Effector CD8-positive, alpha-beta T cell (primary cell): ENCODE measurements at regions not wholly inside any gene's neighbourhood (a gene's known extent, or its start where the extent isn't known, plus 50 kb on each side); places are given as distances from the start of the nearest gene placed in this dataset.
"Not testable (repeated sequence)": the region's sequence is repeated elsewhere in the genome, so short reads cannot be mapped to it uniquely, and the experiment has no call there.

Experiments used
- DNase-seq: peaks from one replicate; lab custom pipeline; 2025; lab: John Stamatoyannopoulos, UW

DNA sequence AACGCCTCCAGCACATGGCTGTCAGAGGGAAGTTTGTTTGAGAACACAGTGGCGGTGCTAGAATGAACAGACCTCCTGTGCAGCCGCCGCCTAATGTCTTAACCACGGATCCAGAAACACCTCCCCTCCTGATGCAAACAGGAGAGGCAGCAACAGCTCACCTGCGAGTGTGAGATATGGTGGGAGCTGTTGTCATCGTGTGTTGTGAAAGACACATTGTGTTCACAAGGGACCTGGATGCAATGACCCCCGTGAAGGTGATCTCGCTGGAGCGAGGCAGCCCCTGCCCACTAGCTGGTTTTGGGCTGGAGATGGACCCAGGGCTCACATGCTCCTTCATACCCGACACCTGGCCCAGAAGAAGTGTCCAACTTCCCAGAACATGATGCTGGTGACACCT lies 315.3 kb upstream of the C1orf174 start:
- no peak for DNase-seq

DNA sequence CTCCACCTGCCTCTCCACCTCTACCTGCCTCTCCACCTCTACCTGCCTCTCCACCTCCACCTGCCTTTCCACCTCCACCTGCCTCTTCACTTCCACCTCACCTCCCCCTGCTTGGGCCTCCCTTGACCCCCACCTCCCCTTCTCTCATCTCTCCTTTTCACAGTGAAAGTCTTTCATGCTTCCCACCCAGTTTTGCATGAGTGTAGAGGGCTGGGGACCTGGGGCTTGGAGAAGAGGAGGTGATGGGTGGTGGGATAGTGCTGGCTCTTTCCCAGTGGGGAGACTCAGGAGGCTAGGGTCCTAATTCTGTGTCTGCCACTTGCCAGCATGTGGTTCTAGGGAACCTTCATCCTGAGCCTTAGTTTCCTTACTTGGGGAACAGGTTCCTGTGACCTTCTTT lies 316.2 kb upstream of the C1orf174 start:
- no peak for DNase-seq

DNA sequence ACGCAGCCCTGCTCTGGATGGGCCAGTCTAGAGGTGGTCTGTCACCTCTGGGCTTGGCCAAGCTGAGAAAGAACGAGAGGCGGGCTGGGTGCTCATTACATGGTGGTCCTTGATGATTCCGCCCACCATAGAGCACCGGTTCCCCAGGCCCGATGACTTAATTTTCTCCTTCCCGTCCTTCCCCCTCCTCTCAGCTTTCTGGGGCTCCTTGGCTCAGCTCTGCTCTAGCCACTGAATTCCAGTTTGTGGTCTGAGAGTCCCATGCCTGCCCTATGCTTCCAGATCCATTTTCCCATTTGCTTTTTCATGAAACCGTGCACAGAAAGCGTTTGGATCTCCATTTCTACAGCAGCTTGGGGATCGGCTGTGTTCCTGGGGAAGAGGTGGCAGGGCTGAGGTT lies 318.5 kb upstream of the C1orf174 start:
- DNase-seq, result no peak

DNA sequence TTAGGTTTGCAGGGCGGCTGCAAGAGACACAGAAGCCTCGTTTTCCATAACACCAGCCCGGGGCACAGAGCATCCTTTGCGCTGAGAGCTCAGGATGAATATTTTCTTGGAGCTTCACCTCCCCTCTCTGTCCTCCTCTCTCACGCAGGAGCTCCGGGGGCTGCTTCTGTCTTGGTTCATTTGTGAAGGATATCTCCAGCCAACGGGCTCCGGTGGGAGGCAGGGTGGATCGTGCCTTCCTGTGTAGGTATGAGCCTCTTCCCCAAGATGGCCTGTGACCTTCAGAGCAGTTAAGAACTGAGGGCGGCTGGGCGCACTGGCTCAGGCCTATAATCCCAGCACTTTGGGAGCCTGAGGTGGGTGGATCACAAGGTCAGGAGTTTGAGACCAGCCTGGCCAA lies 319.0 kb upstream of the C1orf174 start:
- DNase-seq, result no peak

DNA sequence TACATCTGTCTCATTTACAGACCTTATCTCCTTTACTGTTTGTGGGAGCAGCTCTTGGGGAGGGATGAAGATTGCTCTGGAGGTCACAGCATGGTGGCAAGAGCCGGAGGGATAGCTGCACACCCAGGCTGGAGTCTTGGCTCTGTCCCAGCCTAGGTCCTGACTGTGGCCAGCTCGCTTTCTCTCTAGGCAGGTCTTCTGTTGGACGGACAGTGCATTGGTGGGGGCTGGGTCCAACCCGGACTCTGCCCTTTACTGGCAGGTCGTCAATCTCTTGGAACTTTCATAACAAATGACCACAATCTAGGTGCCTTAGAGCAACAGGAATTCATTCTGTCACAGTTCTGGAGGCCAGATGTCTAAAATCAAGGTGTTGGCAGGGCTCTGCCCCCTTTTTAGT lies 319.8 kb upstream of the C1orf174 start:
- DNase-seq, result no peak

DNA sequence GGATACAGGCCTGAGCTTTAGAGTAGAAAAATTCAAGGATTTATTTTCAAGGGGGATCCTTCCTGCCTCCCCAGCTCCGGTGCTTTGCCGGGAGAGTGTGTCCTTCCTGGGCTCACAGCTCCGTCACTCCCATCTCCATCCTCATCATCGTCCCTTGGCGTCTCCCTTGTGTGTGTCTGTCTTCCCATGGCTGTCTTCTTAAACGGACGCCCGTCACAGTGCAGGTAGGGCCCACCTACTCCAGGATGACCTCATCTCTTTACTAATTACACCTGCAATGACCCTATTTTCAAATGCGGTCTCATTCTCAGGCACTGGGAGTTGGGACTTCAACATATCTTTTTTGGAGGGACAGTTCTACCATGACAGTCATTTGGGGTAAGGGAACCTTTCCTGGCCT lies 320.3 kb upstream of the C1orf174 start:
- no peak for DNase-seq

DNA sequence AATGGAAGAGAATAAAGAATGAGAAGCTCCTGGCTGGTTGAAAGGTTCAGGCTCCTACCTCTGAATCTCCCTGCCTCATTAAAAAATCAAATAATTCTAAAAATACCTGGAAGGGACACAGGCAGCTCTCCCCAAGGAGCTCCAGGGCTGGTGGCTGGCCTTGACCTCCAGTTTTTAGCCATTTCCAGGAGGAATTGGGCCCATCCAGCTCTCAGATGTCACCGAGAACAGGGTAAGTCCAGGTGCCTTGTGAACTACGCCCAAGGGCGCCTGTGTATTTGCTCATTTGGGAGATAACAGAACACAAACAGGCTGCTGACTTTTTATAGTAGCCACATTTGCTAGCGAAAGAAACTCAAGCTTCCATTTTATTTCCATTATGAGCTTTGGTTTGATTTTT lies 321.0 kb upstream of the C1orf174 start:
- no peak for DNase-seq

DNA sequence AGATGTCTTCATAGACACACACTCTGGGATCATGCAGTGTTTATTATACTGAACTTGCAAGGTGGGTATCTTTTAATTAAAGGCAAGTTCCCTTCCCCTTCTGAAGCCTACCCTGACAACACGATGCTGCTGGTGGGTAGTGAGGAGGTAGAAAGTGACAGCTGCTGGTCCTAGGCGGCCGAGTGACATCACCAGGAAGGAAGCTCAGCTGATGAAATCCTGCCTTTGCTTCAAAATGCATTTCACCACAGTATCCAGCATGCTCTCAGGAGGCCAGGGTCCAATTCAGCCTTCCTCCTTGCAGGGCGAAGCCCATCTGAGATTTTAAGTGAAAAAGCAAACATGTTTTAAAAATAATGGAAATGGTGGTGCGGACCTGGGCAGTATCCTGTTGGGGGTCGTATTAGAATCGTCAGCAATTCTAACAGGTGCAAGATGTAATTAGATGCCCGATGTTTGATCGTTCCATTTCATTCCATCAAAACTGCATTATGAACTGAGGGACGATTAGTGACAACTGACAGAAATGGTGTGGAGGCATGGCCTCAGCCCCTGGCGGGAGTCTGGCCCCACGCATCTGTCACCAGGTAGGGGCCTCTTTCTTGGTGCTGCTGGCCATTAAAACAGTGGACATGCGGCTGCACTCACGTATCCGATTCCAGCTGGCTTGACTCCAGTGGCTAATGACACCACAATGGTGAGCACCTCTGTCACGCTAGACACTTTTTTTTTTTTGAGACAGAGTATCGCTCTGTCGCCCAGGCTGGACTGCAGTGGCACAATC lies 324.8 kb upstream of the C1orf174 start:
- DNase-seq, result no peak

DNA sequence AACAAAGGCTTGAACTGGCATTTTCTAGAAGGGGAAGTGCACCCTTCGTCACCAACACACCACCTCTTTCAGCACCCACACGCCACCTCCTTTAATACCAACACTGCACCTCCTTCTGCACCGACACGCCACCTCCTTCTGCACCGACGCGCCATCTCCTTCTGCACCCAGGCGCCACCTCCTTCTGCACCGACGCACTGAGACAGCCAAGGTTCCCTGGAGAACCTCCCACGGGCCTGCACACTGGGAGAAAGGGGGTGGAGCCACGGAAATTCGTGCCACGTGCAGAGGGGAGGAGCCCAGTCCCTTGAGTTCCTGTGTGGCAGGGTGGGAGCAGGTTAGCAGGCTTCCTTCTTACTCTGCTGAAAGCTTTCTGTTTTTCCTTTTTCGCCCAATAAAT lies 327.9 kb upstream of the C1orf174 start:
- DNase-seq, result no peak

DNA sequence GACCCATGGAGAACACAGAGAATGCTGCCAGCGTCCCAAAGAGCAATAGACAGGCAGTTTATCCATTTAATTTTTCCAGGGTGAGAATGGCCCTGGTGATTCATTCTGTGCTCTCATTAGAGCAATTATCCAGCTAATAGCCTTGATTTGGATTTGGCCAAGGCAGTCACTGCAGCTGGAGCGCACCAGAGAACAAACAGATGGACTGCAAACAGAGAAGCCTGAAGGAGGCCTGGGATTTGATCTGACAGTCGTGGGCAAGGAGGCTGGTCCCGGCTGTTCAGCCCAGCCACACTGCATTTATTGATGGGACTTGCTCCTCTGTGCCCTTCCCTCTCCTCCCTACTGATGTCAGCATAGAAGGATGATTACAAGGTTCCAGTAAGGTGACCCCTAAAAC lies 353.9 kb upstream of the C1orf174 start:
- DNase-seq, result no peak

DNA sequence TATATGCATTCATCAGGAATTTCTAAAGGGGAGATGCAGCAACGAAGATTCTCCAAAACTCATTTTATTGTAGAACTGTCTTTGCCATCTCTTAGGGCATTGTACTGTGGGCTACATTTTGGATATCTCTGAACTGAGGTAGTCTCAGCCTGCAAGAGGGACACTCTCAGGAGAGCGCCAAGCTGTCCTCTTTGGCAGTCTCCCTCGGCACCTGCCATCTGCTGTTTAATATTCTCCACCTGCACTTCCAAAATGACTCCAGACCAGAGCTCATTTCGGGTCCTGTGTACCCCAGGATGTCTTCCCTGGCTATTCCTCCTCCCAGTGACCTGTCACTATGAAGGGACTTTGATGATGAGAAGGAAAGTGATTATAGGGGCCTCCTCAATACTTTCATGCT lies 356.3 kb upstream of the C1orf174 start:
- DNase-seq, result no peak

DNA sequence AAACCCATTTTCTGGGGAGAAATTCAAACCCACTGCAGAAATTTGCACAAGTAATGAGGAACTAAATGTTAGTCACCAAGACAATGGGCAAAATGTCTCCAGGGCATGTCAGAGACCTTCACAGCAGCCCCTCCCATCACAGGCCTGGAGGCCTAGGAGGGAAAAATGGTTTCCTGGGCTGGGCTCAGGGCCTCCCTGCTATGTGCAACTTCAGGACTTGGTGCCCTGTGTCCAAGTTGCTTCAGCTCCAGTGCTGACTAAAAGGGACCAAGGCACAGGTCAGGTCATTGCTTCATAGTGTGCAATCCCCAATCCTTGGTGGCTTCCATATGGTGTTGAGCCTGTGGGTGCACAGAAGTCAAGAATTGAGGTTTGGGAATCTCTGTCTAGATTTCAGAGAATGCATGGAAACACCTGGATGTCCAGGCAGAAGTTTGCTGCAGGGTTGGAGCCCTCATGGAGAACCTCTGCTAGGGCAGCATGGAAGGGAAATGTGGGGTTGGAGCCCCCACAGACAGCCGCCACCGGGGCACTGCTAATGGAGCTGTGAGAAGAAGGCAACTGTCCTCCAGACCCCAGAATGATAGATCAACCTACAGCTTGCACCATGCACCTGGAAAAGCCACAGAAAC lies 358.2 kb upstream of the C1orf174 start:
- DNase-seq, result not testable (repeated sequence)

DNA sequence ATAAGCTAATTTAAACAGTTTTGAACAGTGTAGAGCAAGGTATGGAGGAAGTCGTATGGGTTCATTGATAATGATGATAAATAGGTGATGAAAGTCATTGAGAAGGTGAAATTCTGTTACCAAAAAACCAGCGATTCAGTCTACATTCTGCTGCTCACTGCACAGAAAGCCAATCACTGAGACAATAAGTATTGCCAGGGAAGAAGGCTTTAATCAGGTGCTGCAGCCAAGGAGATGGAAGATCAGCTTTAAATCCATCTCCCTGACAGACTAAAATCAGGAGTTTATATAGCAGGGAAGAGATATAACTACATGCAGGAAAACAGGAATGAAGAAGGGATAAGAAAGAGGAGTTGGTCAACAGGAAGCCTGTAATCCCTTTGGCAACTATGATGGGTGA lies 361.3 kb upstream of the C1orf174 start:
- DNase-seq, result no peak

DNA sequence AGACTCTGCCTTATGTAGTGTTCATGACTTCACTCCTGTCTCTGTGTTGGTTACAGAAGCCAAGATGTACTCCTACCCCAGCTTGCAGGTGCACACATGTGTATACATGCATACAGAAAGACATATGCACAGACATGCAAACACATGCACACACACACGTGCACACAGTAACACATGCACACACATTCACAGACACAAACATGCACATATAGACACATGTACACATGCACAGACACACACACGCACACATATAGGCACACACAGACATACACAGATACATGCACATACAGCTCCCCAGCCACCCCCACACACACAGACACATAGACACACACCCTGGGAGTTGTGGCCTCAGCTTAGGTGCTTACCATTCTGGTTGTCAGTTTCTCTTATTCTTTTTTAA lies 362.6 kb upstream of the C1orf174 start:
- no peak for DNase-seq

DNA sequence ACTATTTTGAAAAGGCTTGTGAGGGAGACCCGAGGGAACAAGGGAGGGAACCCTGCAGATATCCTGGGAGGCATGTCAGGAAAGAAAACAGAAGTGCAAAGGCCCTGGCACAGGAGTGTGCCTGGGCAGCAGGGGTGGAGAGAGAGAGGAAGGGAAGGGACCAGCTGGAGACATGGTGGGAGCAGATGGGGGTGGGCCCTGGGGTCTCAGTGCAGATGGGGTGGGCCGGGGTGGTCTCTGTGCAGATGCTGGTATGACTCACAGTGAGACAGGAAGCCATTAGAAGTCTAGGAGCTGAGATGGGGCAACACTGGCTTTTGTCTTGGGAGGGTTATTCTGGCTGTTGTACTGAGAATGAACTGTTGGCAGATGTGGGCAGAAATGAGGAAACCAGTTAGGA lies 363.6 kb upstream of the C1orf174 start:
- DNase-seq, result no peak

DNA sequence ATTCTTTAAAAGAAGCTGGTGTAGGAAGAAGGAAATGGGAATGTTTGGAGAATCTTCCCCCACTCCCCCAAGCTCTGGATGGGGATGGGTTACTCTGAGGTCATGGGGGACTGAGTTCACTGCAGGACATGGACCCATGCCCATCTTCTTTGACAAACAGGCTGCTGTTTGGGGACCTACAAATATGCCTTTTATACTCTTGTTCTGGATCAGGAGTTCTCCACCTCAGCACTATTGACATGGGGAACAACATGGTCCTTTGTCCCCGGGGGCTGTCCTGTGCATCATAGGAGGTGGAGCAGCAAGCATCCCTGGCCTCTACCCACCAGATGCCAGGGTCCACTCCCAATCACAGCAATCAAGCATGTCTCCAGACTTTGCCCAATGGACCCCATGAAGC lies 365.8 kb upstream of the C1orf174 start:
- DNase-seq, result no peak

DNA sequence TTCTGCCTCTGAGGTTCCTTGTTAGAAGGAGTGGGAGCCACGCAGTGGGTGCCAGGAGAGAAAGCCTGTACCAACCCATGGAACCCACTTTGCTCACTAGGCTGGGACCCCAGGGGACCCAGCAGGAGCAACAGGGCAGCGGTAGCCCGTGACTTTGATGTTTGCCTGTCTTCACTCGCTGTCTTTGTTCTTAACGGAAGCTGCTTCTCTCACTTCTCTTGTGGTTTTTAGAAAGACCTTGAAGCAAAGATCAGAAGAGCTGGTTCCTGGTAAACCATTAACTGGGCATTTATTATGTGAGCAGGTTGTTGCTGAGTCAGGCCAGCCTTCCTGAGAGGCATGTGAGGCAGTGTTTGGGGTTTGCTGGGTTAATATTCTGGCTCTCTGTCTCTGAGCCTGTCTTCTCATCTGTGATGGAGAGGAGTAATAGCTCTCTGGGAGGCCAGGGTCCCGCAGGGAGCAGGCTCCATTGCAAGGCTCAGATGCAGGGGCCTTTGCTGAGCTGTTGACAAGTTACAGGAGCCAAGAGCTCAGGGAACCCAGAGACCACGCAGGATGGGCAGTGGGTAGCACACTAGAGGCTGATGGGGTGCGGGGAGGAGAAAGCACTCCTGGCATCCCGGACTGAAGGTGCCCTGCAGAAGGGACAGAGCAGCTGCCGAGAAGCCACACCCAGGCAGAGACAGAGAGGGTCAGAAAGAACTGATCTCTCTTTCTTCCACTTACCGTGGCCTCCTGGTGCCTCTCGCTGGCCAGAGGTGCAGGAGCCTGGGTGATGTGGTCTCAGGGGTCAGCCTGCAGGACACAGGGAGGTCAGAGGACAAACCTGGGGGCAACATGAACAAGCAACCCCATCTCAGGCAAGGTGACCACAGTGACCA lies 367.5 kb upstream of the C1orf174 start:
- DNase-seq, result no peak

DNA sequence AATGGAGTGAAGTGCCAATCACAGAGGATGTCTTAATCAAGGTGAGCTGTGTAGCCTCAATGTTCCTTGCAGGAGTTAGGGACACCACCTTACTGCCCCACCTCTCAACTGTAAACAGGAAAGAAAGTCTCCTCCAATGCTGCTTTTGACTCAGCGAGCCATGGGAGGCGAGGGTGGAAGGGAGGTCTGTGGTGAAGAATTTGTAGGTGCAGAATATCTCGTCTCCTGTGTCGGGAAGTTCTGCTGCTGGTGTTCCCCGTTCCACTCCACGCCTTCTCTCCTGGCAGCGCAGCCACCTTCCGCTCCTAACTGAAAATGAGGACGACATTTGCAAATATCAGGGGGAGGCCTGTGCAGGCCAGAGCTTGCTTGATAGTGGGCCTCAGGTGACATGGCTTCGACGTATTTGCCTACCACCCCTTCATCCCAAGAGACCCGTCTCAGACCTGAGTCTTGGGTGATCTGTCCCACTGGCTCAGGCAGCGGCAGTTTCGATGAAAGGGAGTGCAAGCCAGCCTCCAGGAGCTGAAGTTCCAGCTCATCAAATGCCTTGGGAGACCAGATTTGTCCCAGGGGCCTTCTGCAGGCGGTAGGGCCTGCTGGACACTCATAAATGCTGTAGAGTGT lies 368.3 kb upstream of the C1orf174 start:
- DNase-seq, result no peak

DNA sequence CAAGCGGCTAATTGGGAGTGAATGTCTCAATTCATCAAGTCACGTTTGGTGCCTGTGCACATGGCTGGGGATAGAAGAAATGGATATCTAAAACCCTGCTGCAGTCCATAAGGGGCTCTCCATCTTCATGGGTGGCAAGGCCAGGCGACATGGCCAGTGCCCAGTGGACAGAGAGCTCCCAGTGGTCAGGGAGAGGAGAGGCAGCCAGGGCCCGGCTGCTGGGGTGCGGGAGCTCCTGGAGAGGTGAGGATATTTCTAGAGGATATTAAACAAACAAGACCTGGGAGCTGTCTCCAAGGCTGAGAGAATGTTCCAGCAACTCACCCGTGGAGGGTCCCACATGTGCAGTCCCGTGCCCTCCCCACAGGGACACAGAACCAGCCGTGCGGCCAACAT lies 368.8 kb upstream of the C1orf174 start:
- no peak for DNase-seq

DNA sequence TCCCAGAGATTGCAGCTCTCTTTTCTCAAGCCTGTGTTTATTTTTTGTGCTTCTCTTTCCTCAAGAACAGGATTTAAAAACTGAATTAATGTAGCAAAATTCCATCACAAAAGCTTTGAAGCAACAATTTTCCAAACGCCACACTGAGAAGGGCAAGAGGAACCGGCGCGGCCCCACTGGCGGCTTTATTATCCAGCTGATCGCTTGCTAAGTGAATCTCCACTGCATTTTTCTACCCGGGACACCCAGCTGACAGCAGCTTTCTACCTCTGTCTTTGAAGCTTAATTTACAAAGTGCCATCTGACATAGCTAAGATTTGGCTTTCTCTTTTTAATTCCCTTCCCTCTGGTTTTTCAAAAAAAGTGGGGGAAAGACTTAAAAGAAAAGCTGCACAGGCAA lies 369.3 kb upstream of the C1orf174 start:
- no peak for DNase-seq

DNA sequence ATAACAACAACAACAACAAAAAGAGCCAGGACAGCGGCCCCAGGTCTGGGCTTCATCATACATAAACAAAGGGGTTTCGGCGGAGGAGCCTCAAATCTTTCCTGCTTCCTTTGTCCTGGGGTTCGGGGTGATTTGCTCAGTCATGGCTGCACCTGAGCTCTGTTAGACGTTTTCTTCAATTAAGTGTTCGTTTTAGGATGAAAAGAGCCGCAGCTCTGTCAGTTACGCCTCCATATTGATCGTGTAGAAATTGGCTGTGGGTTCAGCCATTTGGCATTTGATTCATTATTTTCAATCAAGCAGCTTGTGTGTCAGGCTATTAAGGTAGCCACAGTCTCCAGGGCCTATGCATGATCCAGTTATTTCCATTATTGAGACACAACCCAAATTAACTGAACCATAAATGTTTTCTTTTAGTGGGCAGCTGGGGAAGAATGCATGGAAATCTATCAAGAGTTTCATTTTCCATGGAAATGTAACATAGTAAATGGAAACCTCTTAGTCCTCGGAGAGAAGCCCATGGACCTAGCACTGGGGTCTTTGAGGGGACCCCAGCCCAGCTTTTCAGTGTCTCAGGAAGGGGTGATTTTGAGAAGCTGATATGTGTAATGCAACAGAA lies 370.0 kb upstream of the C1orf174 start:
- no peak for DNase-seq
